HG03432 (cell line): ENCODE measurements at regions not wholly inside any gene's neighbourhood (a gene's known extent, or its start where the extent isn't known, plus 50 kb on each side); places are given as distances from the start of the nearest gene placed in this dataset.
"Not testable (repeated sequence)": the region's sequence is repeated elsewhere in the genome, so short reads cannot be mapped to it uniquely, and the experiment has no call there.

Source experiments
- ATAC-seq: cut with Tn5 transposase; IDR thresholded peaks from one replicate; pipeline ENCODE4 v1.9.1; 2021; ENCODE audit warnings: mild to moderate bottlenecking, moderate library complexity; ENCODE audit not compliant: unreplicated experiment

- ATAC-seq: not testable (repeated sequence)
These were observed 174.1 kb upstream of the PHACTR1 start for GRCh38 chr6:12542319-12543115.

GRCh38 chr6:12543953-12544352, 172.6 kb upstream of the PHACTR1 start:
- no peak for ATAC-seq

GRCh38 chr6:12544821-12545565, 171.6 kb upstream of the PHACTR1 start:
- no peak for ATAC-seq

GRCh38 chr6:12545619-12546409, 170.8 kb upstream of the PHACTR1 start:
- no peak for ATAC-seq

GRCh38 chr6:12546410-12547002, 170.1 kb upstream of the PHACTR1 start:
- no peak for ATAC-seq

GRCh38 chr6:12548526-12548925, 168.0 kb upstream of the PHACTR1 start:
- ATAC-seq: no peak

- ATAC-seq: not testable (repeated sequence)
These were observed 167.1 kb upstream of the PHACTR1 start for GRCh38 chr6:12549445-12549844.

- ATAC-seq: not testable (repeated sequence)
These were observed 161.7 kb upstream of the PHACTR1 start for GRCh38 chr6:12554820-12555219.

- ATAC-seq: no peak
These were observed 161.3 kb upstream of the PHACTR1 start for GRCh38 chr6:12555267-12555666.

- ATAC-seq: no peak
These were observed 160.8 kb upstream of the PHACTR1 start for GRCh38 chr6:12555781-12556180.

GRCh38 chr6:12557765-12558164, 158.8 kb upstream of the PHACTR1 start:
- ATAC-seq: no peak

- no peak for ATAC-seq
These were observed 156.3 kb upstream of the PHACTR1 start for GRCh38 chr6:12560315-12560714.

GRCh38 chr6:12566618-12567123, 149.9 kb upstream of the PHACTR1 start:
- no peak for ATAC-seq

- ATAC-seq: no peak
These were observed 148.9 kb upstream of the PHACTR1 start for GRCh38 chr6:12567682-12568081.

GRCh38 chr6:12569646-12570045, 146.9 kb upstream of the PHACTR1 start:
- ATAC-seq: no peak

- ATAC-seq: no peak
These were observed 146.0 kb upstream of the PHACTR1 start for GRCh38 chr6:12570461-12571030.

- ATAC-seq: no peak
These were observed 143.4 kb upstream of the PHACTR1 start for GRCh38 chr6:12572896-12573827.

GRCh38 chr6:12575961-12576360, 140.6 kb upstream of the PHACTR1 start:
- no peak for ATAC-seq

GRCh38 chr6:12576389-12576788, 140.2 kb upstream of the PHACTR1 start:
- no peak for ATAC-seq
